ENCODE measurements at regions not wholly inside any gene's neighbourhood (a gene's known extent, or its start where the extent isn't known, plus 50 kb on each side); places are given as distances from the start of the nearest gene placed in this dataset.
"Not testable (repeated sequence)": the region's sequence is repeated elsewhere in the genome, so short reads cannot be mapped to it uniquely, and the experiment has no call there.

DNA sequence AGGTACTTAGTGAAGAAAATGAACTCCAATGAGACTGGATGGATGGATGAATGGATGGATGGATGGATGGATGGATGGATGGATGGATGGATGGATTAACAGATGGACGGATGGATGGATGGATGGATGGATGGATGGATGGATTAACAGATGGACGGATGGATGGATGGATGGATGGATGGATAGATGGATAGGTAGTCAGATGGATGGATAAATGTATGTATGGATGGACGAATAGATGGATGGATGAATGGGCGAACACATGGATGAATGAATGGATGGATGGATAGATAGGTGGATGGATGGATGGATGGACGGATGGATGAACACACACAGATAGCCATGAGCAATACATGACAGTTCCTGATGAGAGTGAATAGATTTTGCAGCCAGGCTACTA lies 589.0 kb upstream of the B3GAT1 start:
- TF ChIP-seq EWSR1 (IDR thresholded peaks at IDR 0.05; ENCODE audit: borderline replicate concordance, low read depth, partially characterized antibody); TCF7 (IDR thresholded peaks at IDR 0.05; ENCODE audit: borderline replicate concordance); MCM2 (IDR thresholded peaks at IDR 0.05; ENCODE audit: low read depth); ASH1L (IDR thresholded peaks at IDR 0.05; ENCODE audit: borderline replicate concordance, low read depth, partially characterized antibody); SMAD4 (CRISPR knock-in tag; conservative IDR thresholded peaks at IDR 0.05); POLR2AphosphoS5 (IDR thresholded peaks at IDR 0.05; ENCODE audit: control insufficient read depth, insufficient read depth, low read depth, low read length); IRF2 (CRISPR knock-in tag; IDR thresholded peaks at IDR 0.05); U2AF1 (optimal IDR thresholded peaks at IDR 0.05; ENCODE audit: low read depth, low read length); FUS (optimal IDR thresholded peaks at IDR 0.05; ENCODE audit: low read depth, low read length); NFE2L1 (tag; IDR thresholded peaks at IDR 0.05; ENCODE audit: borderline replicate concordance, low read depth); ZNF644 (tag; IDR thresholded peaks at IDR 0.05; ENCODE audit: low read depth); ZBTB8A (IDR thresholded peaks at IDR 0.05; ENCODE audit: partially characterized antibody); XRCC5 (IDR thresholded peaks at IDR 0.05; ENCODE audit: low read depth, low read length): not testable (repeated sequence)
- TF ChIP-seq, protein P1, sequence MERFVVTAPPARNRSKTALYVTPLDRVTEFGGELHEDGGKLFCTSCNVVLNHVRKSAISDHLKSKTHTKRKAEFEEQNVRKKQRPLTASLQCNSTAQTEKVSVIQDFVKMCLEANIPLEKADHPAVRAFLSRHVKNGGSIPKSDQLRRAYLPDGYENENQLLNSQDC (CRISPR knock-in tag; IDR thresholded peaks at IDR 0.05): not testable (repeated sequence)
